NT2/D1 (cell line): ENCODE measurements at regions not wholly inside any gene's neighbourhood (a gene's known extent, or its start where the extent isn't known, plus 50 kb on each side); places are given as distances from the start of the nearest gene placed in this dataset.

Experiments
- SUZ12 ChIP-seq: IDR thresholded peaks from 2 replicates; pipeline ENCODE4 v1.6.1; 2011; ENCODE audit not compliant: insufficient read length, insufficient read depth; ENCODE audit errors: extremely low read depth
- YY1 ChIP-seq: IDR thresholded peaks from 2 replicates; pipeline ENCODE4 v1.6.1; 2011; ENCODE audit not compliant: insufficient read length, insufficient read depth

GRCh38 chr3:25297667-25298585, 130.1 kb upstream of the RARB start:
- TF ChIP-seq YY1 (no peak), SUZ12 (no peak)
